ENCODE measurements at regions not wholly inside any gene's neighbourhood (a gene's known extent, or its start where the extent isn't known, plus 50 kb on each side); places are given as distances from the start of the nearest gene placed in this dataset.

- Histone ChIP-seq H3K9me3 (replicated peaks; ENCODE audit: control insufficient read depth, insufficient read depth, low read length) (no peaks in the 10 kb centered on the region), H3K27me3 (replicated peaks in 1 of 2; ENCODE audit: control insufficient read depth in 2 of 2, insufficient read depth in 2 of 2, low read length in 1 of 2) (no peaks in the 10 kb centered on the region), H3K4me1 (ENCODE audit: control insufficient read depth, insufficient read depth, low read length) (no peaks in the 10 kb centered on the region), H3K27ac (ENCODE audit: control insufficient read depth, insufficient read depth) (no peak overlapping the region), H3K9ac (ENCODE audit: control insufficient read depth, insufficient read depth, low read length) (no peak overlapping the region), H3K36me3 (ENCODE audit: control insufficient read depth in 2 of 2, insufficient read depth in 2 of 2, low read length in 1 of 2) (no peaks in the 10 kb centered on the region), H2AFZ (ENCODE audit: control insufficient read depth, low read depth, low read length) (no peak overlapping the region), H3K4me2 (ENCODE audit: control insufficient read depth, insufficient read depth) (no peak overlapping the region), H4K20me1 (ENCODE audit: control insufficient read depth, insufficient read depth) (no peaks in the 10 kb centered on the region), H3K79me2 (ENCODE audit: control insufficient read depth, insufficient read depth, low read length) (no peaks in the 10 kb centered on the region), H3K4me3 (no peak overlapping the region)
- ChIA-PET SMC1A (ENCODE audit: uncharacterized antibody, unreplicated experiment) (no interaction called here), POLR2A (no interaction called here), RAD21 (ENCODE audit: unreplicated experiment) (no interaction called here), CTCF (no interaction called here)
- 0% methylated on average over 1 of the region's 1 CpG for WGBS (ENCODE audit: insufficient coverage, insufficient replicate concordance, low lambda C conversion rate, missing lambda C conversion rate)
- no TSS peak for BruUV-seq (replicated peaks)
- in situ Hi-C loops (cut with MboI) (no loop called here), intact Hi-C loops (cut with micrococcal nuclease; ENCODE audit: unreplicated experiment) (no loop called here)
- FAIRE-seq (no peak), DNase-seq (ENCODE audit: low read depth, low spot score) (no peak), ATAC-seq (no peak)
- TF ChIP-seq MXI1 (IDR thresholded peaks at IDR 0.05; ENCODE audit: low read depth, low read length) (no peak), RFX5 (IDR thresholded peaks at IDR 0.05; ENCODE audit: low read depth, low read length) (no peak), HDAC2 (IDR thresholded peaks at IDR 0.05) (no peak), PML (IDR thresholded peaks at IDR 0.05; ENCODE audit: low read length) (no peak), RUNX3 (IDR thresholded peaks at IDR 0.05; ENCODE audit: low read length) (no peak), ZSCAN29 (IDR thresholded peaks at IDR 0.05) (no peak), ZNF217 (IDR thresholded peaks at IDR 0.05) (no peak), TBL1XR1 (IDR thresholded peaks at IDR 0.05; ENCODE audit: low read depth, low read length) (no peak), CHD2 (IDR thresholded peaks at IDR 0.05; ENCODE audit: borderline replicate concordance, low read depth, low read length) (no peak), RELA (IDR thresholded peaks at IDR 0.05; ENCODE audit: borderline replicate concordance, partially characterized antibody) (no peak), NFIC (IDR thresholded peaks at IDR 0.05; ENCODE audit: low read depth, low read length) (no peak), SPI1 (IDR thresholded peaks at IDR 0.05; ENCODE audit: borderline replicate concordance, insufficient read depth, low read depth, low read length) (no peak), ELK1 (IDR thresholded peaks at IDR 0.05; ENCODE audit: low read depth, low read length) (no peak), ZNF687 (IDR thresholded peaks at IDR 0.05) (no peak)
- TF ChIP-seq, protein P1, sequence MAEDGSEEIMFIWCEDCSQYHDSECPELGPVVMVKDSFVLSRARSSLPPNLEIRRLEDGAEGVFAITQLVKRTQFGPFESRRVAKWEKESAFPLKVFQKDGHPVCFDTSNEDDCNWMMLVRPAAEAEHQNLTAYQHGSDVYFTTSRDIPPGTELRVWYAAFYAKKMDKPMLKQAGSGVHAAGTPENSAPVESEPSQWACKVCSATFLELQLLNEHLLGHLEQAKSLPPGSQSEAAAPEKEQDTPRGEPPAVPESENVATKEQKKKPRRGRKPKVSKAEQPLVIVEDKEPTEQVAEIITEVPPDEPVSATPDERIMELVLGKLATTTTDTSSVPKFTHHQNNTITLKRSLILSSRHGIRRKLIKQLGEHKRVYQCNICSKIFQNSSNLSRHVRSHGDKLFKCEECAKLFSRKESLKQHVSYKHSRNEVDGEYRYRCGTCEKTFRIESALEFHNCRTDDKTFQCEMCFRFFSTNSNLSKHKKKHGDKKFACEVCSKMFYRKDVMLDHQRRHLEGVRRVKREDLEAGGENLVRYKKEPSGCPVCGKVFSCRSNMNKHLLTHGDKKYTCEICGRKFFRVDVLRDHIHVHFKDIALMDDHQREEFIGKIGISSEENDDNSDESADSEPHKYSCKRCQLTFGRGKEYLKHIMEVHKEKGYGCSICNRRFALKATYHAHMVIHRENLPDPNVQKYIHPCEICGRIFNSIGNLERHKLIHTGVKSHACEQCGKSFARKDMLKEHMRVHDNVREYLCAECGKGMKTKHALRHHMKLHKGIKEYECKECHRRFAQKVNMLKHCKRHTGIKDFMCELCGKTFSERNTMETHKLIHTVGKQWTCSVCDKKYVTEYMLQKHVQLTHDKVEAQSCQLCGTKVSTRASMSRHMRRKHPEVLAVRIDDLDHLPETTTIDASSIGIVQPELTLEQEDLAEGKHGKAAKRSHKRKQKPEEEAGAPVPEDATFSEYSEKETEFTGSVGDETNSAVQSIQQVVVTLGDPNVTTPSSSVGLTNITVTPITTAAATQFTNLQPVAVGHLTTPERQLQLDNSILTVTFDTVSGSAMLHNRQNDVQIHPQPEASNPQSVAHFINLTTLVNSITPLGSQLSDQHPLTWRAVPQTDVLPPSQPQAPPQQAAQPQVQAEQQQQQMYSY (CRISPR knock-in tag; IDR thresholded peaks at IDR 0.05), result no peak
- TF ChIP-seq, protein P2, sequence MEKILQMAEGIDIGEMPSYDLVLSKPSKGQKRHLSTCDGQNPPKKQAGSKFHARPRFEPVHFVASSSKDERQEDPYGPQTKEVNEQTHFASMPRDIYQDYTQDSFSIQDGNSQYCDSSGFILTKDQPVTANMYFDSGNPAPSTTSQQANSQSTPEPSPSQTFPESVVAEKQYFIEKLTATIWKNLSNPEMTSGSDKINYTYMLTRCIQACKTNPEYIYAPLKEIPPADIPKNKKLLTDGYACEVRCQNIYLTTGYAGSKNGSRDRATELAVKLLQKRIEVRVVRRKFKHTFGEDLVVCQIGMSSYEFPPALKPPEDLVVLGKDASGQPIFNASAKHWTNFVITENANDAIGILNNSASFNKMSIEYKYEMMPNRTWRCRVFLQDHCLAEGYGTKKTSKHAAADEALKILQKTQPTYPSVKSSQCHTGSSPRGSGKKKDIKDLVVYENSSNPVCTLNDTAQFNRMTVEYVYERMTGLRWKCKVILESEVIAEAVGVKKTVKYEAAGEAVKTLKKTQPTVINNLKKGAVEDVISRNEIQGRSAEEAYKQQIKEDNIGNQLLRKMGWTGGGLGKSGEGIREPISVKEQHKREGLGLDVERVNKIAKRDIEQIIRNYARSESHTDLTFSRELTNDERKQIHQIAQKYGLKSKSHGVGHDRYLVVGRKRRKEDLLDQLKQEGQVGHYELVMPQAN (conservative IDR thresholded peaks at IDR 0.05), result no peak
Observed at GRCh38 chrX:144075432-144075831, 191.6 kb downstream of the UBE2NL start.
